ENCODE measurements at regions not wholly inside any gene's neighbourhood (a gene's known extent, or its start where the extent isn't known, plus 50 kb on each side); places are given as distances from the start of the nearest gene placed in this dataset.

GRCh38 chr1:184910691-184911091, 63.6 kb downstream of the NIBAN1 start (continued):
- TF ChIP-seq CHD1 (IDR thresholded peaks at IDR 0.05; ENCODE audit: low read depth, low read length) (no peak), NANOG (IDR thresholded peaks at IDR 0.05; ENCODE audit: insufficient read depth, low read depth, low read length, poor library complexity, severe bottlenecking) (no peak), CEBPB (IDR thresholded peaks at IDR 0.05; ENCODE audit: low read depth, low read length) (no peak), HDAC6 (IDR thresholded peaks at IDR 0.05; ENCODE audit: low read depth, low read length) (no peak), SIN3A (conservative IDR thresholded peaks at IDR 0.05 in 1 of 2, IDR thresholded peaks at IDR 0.05 in 1 of 2; ENCODE audit: low read depth in 1 of 2, low read length in 2 of 2) (no peak), GTF2F1 (IDR thresholded peaks at IDR 0.05; ENCODE audit: borderline replicate concordance, low read depth, low read length) (no peak), RXRA (IDR thresholded peaks at IDR 0.05; ENCODE audit: insufficient read depth, low read depth, low read length) (no peak), BRCA1 (IDR thresholded peaks at IDR 0.05; ENCODE audit: low read depth, low read length) (no peak), POU5F1 (IDR thresholded peaks at IDR 0.05; ENCODE audit: low read depth, low read length) (no peak), GABPA (IDR thresholded peaks at IDR 0.05; ENCODE audit: borderline replicate concordance, insufficient read depth, low read length) (no peak), CHD2 (IDR thresholded peaks at IDR 0.05; ENCODE audit: low read length) (no peak), BACH1 (IDR thresholded peaks at IDR 0.05; ENCODE audit: low read length) (no peak), SAP30 (IDR thresholded peaks at IDR 0.05; ENCODE audit: insufficient read depth, insufficient replicate concordance, low read length) (no peak), RBBP5 (IDR thresholded peaks at IDR 0.05; ENCODE audit: borderline replicate concordance, low read depth, low read length) (no peak), JUND (IDR thresholded peaks at IDR 0.05; ENCODE audit: low read length) (no peak), POLR2AphosphoS5 (IDR thresholded peaks at IDR 0.05; ENCODE audit: low read depth, low read length) (no peak)
